Loucy (cell line): ENCODE measurements at regions not wholly inside any gene's neighbourhood (a gene's known extent, or its start where the extent isn't known, plus 50 kb on each side); places are given as distances from the start of the nearest gene placed in this dataset.

Experiments used
- H2AFZ ChIP-seq: fragments of 200-600 bp; sonication (generic); 2 replicates; pipeline ENCODE4 v1.6.0; 2016; ENCODE audit warnings: antibody characterized with exemption, mild to moderate bottlenecking, low read length, moderate library complexity
- H3F3A ChIP-seq: fragments of 200-600 bp; 2 replicates; pipeline ENCODE4 v1.6.0; 2016; ENCODE audit warnings: antibody characterized with exemption, low read depth, mild to moderate bottlenecking
- H3K27me3 ChIP-seq: fragments of 200-600 bp; sonication (generic); 2 replicates; pipeline ENCODE4 v1.6.1; 2014; ENCODE audit warnings: low read length, mild to moderate bottlenecking; ENCODE audit not compliant: insufficient read depth, poor library complexity, severe bottlenecking
- H3K36me3 ChIP-seq: fragments of 200-600 bp; sonication (generic); 2 replicates; pipeline ENCODE4 v1.6.1; 2016; ENCODE audit warnings: low read length; ENCODE audit not compliant: insufficient read depth
- H3K4me1 ChIP-seq: fragments of 200-600 bp; sonication (generic); 2 replicates; pipeline ENCODE4 v1.5.1; 2014; ENCODE audit warnings: low read length, mild to moderate bottlenecking; ENCODE audit not compliant: insufficient read depth, poor library complexity, severe bottlenecking
- H3K4me2 ChIP-seq: fragments of 200-600 bp; sonication (generic); 2 replicates; pipeline ENCODE4 v1.6.0; 2014; ENCODE audit warnings: antibody characterized with exemption, low read length, low read depth, mild to moderate bottlenecking; ENCODE audit not compliant: poor library complexity, severe bottlenecking
- H3K4me3 ChIP-seq: fragments of 200-600 bp; sonication (generic); 2 replicates; pipeline ENCODE4 v1.5.1; 2014; ENCODE audit warnings: low read length, mild to moderate bottlenecking, mixed read lengths; ENCODE audit not compliant: poor library complexity, severe bottlenecking
- H3K79me2 ChIP-seq: fragments of 200-600 bp; sonication (generic); 2 replicates; pipeline ENCODE4 v1.6.1; 2014; ENCODE audit warnings: low read length; ENCODE audit not compliant: insufficient read depth
- H3K9ac ChIP-seq: fragments of 200-600 bp; sonication (generic); 2 replicates; pipeline ENCODE4 v1.6.0; 2014; ENCODE audit warnings: mild to moderate bottlenecking, low read depth, low read length, moderate library complexity; ENCODE audit not compliant: poor library complexity, severe bottlenecking
- H3K9me2 ChIP-seq: fragments of 200-600 bp; sonication (generic); replicated peaks from 2 replicates; pipeline ENCODE4 v1.6.1; 2016; ENCODE audit warnings: low read depth, low read length, mixed read lengths
- H3K9me3 ChIP-seq: fragments of 200-600 bp; sonication (generic); 2 replicates; pipeline ENCODE4 v1.6.1; 2014; ENCODE audit warnings: mild to moderate bottlenecking, antibody characterized with exemption, low read length, low read depth; ENCODE audit not compliant: insufficient read depth
- H4K20me1 ChIP-seq: fragments of 200-600 bp; sonication (generic); 2 replicates; pipeline ENCODE4 v1.6.0; 2014; ENCODE audit warnings: antibody characterized with exemption, low read length, mild to moderate bottlenecking; ENCODE audit not compliant: insufficient read depth, poor library complexity, severe bottlenecking
- CTCF ChIP-seq: fragments of 200-600 bp; sonication (generic); conservative IDR thresholded peaks from 2 replicates; pipeline ENCODE4 v1.5.1; 2014; ENCODE audit warnings: mild to moderate bottlenecking, antibody characterized with exemption, low read length
- EZH2phosphoT487 ChIP-seq: fragments of 200-600 bp; IDR thresholded peaks from 2 replicates; pipeline ENCODE4 v1.6.1; 2018; ENCODE audit warnings: antibody characterized with exemption, mild to moderate bottlenecking, moderate library complexity, borderline replicate concordance

GRCh38 chr2:150548527-150548926 is 61.1 kb upstream of the RND3 start:
- no peak overlapping the region for H3K4me3 ChIP-seq
- TF ChIP-seq EZH2phosphoT487, result no peak
- TF ChIP-seq CTCF, result peak; percentile 70

GRCh38 chr2:150545916-150546315 is 58.4 kb upstream of the RND3 start:
- Histone ChIP-seq H3K27me3 (no peaks in the 10 kb centered on the region), H3K79me2 (no peaks in the 10 kb centered on the region), H3K4me1 (no peaks in the 10 kb centered on the region), H2AFZ (no peak overlapping the region), H3K9me2 (no peaks in the 10 kb centered on the region), H3K36me3 (no peaks in the 10 kb centered on the region), H3K4me3 (no peak overlapping the region), H3K4me2 (no peak overlapping the region), H3K9me3 (no peaks in the 10 kb centered on the region), H3F3A (no peaks in the 10 kb centered on the region), H4K20me1 (no peaks in the 10 kb centered on the region), H3K9ac (no peak overlapping the region)
- TF ChIP-seq EZH2phosphoT487 (no peak), CTCF (no peak)

More at GRCh38 chr2:150548527-150548926, 61.1 kb upstream of the RND3 start:
- no peaks in the 10 kb centered on the region for H3K9me2 ChIP-seq
- no peaks in the 10 kb centered on the region for H3K36me3 ChIP-seq
- no peaks in the 10 kb centered on the region for H3F3A ChIP-seq
- H2AFZ ChIP-seq, result no peak overlapping the region
- H3K4me1 ChIP-seq, result no peaks in the 10 kb centered on the region
- H3K4me2 ChIP-seq, result no peak overlapping the region
- H3K9ac ChIP-seq, result no peak overlapping the region
- no peaks in the 10 kb centered on the region for H3K79me2 ChIP-seq
- no peaks in the 10 kb centered on the region for H4K20me1 ChIP-seq
- no peaks in the 10 kb centered on the region for H3K27me3 ChIP-seq
- H3K9me3 ChIP-seq, result no peaks in the 10 kb centered on the region

GRCh38 chr2:150544731-150545130 is 57.3 kb upstream of the RND3 start:
- no peak overlapping the region for H2AFZ ChIP-seq

More at GRCh38 chr2:150544731-150545130, 57.3 kb upstream of the RND3 start:
- H3K4me2 ChIP-seq, result no peak overlapping the region
- no peak overlapping the region for H3K9ac ChIP-seq
- no peaks in the 10 kb centered on the region for H3K4me1 ChIP-seq
- no peaks in the 10 kb centered on the region for H3K9me2 ChIP-seq
- no peak overlapping the region for H3K4me3 ChIP-seq
- no peaks in the 10 kb centered on the region for H3K9me3 ChIP-seq
- H3K36me3 ChIP-seq, result no peaks in the 10 kb centered on the region
- TF ChIP-seq EZH2phosphoT487 (no peak), CTCF (no peak)
- H3K79me2 ChIP-seq, result no peaks in the 10 kb centered on the region
- H3F3A ChIP-seq, result no peaks in the 10 kb centered on the region
- H3K27me3 ChIP-seq, result no peaks in the 10 kb centered on the region
- no peaks in the 10 kb centered on the region for H4K20me1 ChIP-seq
